ENCODE measurements at regions not wholly inside any gene's neighbourhood (a gene's known extent, or its start where the extent isn't known, plus 50 kb on each side); places are given as distances from the start of the nearest gene placed in this dataset.

- DNase-seq = no peak
- in situ Hi-C loops (cut with MboI; ENCODE audit: low pct_unique_long_range_greater_than_20kb, low sequenced_read_pairs) = no loop called here
Measured at GRCh38 chr11:119991669-119992068, 146.2 kb downstream of the TRIM29 start.

GRCh38 chr11:119991022-119991404 lies 146.9 kb downstream of the TRIM29 start:
- in situ Hi-C loops (cut with MboI; ENCODE audit: low pct_unique_long_range_greater_than_20kb, low sequenced_read_pairs) = no loop called here

GRCh38 chr11:119990309-119991021 lies 147.4 kb downstream of the TRIM29 start:
- no peak for DNase-seq
- in situ Hi-C loops (cut with MboI; ENCODE audit: low pct_unique_long_range_greater_than_20kb, low sequenced_read_pairs) = no loop called here

More at GRCh38 chr11:119991022-119991404, 146.9 kb downstream of the TRIM29 start:
- DNase-seq = no peak

GRCh38 chr11:119989159-119989821 lies 148.6 kb downstream of the TRIM29 start:
- in situ Hi-C loops (cut with MboI; ENCODE audit: low pct_unique_long_range_greater_than_20kb, low sequenced_read_pairs) = no loop called here
- no peak for DNase-seq

- in situ Hi-C loops (cut with MboI; ENCODE audit: low pct_unique_long_range_greater_than_20kb, low sequenced_read_pairs) = no loop called here
- DNase-seq = no peak
Measured at GRCh38 chr11:119985551-119985950, 152.4 kb downstream of the TRIM29 start.

GRCh38 chr11:119983816-119984215 lies 154.1 kb downstream of the TRIM29 start:
- DNase-seq = no peak
- in situ Hi-C loops (cut with MboI; ENCODE audit: low pct_unique_long_range_greater_than_20kb, low sequenced_read_pairs) = no loop called here

GRCh38 chr11:119983240-119983732 lies 154.6 kb downstream of the TRIM29 start:
- DNase-seq = no peak

GRCh38 chr11:119982517-119983239 lies 155.2 kb downstream of the TRIM29 start:
- in situ Hi-C loops (cut with MboI; ENCODE audit: low pct_unique_long_range_greater_than_20kb, low sequenced_read_pairs) = no loop called here
- no peak for DNase-seq

More at GRCh38 chr11:119983240-119983732, 154.6 kb downstream of the TRIM29 start:
- in situ Hi-C loops (cut with MboI; ENCODE audit: low pct_unique_long_range_greater_than_20kb, low sequenced_read_pairs) = no loop called here

- no peak for DNase-seq
- in situ Hi-C loops (cut with MboI; ENCODE audit: low pct_unique_long_range_greater_than_20kb, low sequenced_read_pairs) = no loop called here
Measured at GRCh38 chr11:119980431-119980830, 157.5 kb downstream of the TRIM29 start.

GRCh38 chr11:119979701-119980100 lies 158.2 kb downstream of the TRIM29 start:
- in situ Hi-C loops (cut with MboI; ENCODE audit: low pct_unique_long_range_greater_than_20kb, low sequenced_read_pairs) = no loop called here

GRCh38 chr11:119978696-119979095 lies 159.2 kb downstream of the TRIM29 start:
- in situ Hi-C loops (cut with MboI; ENCODE audit: low pct_unique_long_range_greater_than_20kb, low sequenced_read_pairs) = no loop called here
- no peak for DNase-seq

More at GRCh38 chr11:119979701-119980100, 158.2 kb downstream of the TRIM29 start:
- DNase-seq = no peak

GRCh38 chr11:119977881-119978280 lies 160.0 kb downstream of the TRIM29 start:
- DNase-seq = no peak
- in situ Hi-C loops (cut with MboI; ENCODE audit: low pct_unique_long_range_greater_than_20kb, low sequenced_read_pairs) = no loop called here

GRCh38 chr11:119977561-119977860 lies 160.4 kb downstream of the TRIM29 start:
- no peak for DNase-seq
- in situ Hi-C loops (cut with MboI; ENCODE audit: low pct_unique_long_range_greater_than_20kb, low sequenced_read_pairs) = no loop called here

GRCh38 chr11:119976805-119977560 lies 160.9 kb downstream of the TRIM29 start:
- in situ Hi-C loops (cut with MboI; ENCODE audit: low pct_unique_long_range_greater_than_20kb, low sequenced_read_pairs) = no loop called here
- no peak for DNase-seq

- DNase-seq = no peak
Measured at GRCh38 chr11:119975561-119976152, 162.3 kb downstream of the TRIM29 start.

GRCh38 chr11:119974467-119974866 lies 163.4 kb downstream of the TRIM29 start:
- DNase-seq = no peak
- in situ Hi-C loops (cut with MboI; ENCODE audit: low pct_unique_long_range_greater_than_20kb, low sequenced_read_pairs) = no loop called here

More at GRCh38 chr11:119975561-119976152, 162.3 kb downstream of the TRIM29 start:
- in situ Hi-C loops (cut with MboI; ENCODE audit: low pct_unique_long_range_greater_than_20kb, low sequenced_read_pairs) = no loop called here

- in situ Hi-C loops (cut with MboI; ENCODE audit: low pct_unique_long_range_greater_than_20kb, low sequenced_read_pairs) = no loop called here
- DNase-seq = no peak
Measured at GRCh38 chr11:119974051-119974450, 163.9 kb downstream of the TRIM29 start.

- in situ Hi-C loops (cut with MboI; ENCODE audit: low pct_unique_long_range_greater_than_20kb, low sequenced_read_pairs) = no loop called here
- DNase-seq = no peak
Measured at GRCh38 chr11:119972281-119972680, 165.6 kb downstream of the TRIM29 start.
